ENCODE measurements at regions not wholly inside any gene's neighbourhood (a gene's known extent, or its start where the extent isn't known, plus 50 kb on each side); places are given as distances from the start of the nearest gene placed in this dataset.
"Not testable (repeated sequence)": the region's sequence is repeated elsewhere in the genome, so short reads cannot be mapped to it uniquely, and the experiment has no call there.

GRCh38 chr2:194725169-194725568, 931.9 kb upstream of the SLC39A10 start:
- in situ Hi-C loops (cut with HindIII; ENCODE audit: low pct_unique_long_range_greater_than_20kb, low sequenced_read_pairs), result no loop called here
- DNase-seq (ENCODE audit: low read depth, low spot score), result no peak

GRCh38 chr2:194723446-194723845, 933.6 kb upstream of the SLC39A10 start:
- no peak for DNase-seq (ENCODE audit: low read depth, low spot score)
- in situ Hi-C loops (cut with HindIII; ENCODE audit: low pct_unique_long_range_greater_than_20kb, low sequenced_read_pairs), result no loop called here

- DNase-seq (ENCODE audit: low read depth, low spot score), result no peak
- in situ Hi-C loops (cut with HindIII; ENCODE audit: low pct_unique_long_range_greater_than_20kb, low sequenced_read_pairs), result no loop called here
Observed at GRCh38 chr2:194721227-194721626, 935.8 kb upstream of the SLC39A10 start.

- in situ Hi-C loops (cut with HindIII; ENCODE audit: low pct_unique_long_range_greater_than_20kb, low sequenced_read_pairs), result no loop called here
- no peak for DNase-seq (ENCODE audit: low read depth, low spot score)
Observed at GRCh38 chr2:194720462-194720861, 936.6 kb upstream of the SLC39A10 start.

GRCh38 chr2:194718881-194719280, 938.1 kb upstream of the SLC39A10 start:
- in situ Hi-C loops (cut with HindIII; ENCODE audit: low pct_unique_long_range_greater_than_20kb, low sequenced_read_pairs), result no loop called here
- DNase-seq (ENCODE audit: low read depth, low spot score), result no peak

GRCh38 chr2:194714541-194714940, 942.5 kb upstream of the SLC39A10 start:
- in situ Hi-C loops (cut with HindIII; ENCODE audit: low pct_unique_long_range_greater_than_20kb, low sequenced_read_pairs), result no loop called here
- no peak for DNase-seq (ENCODE audit: low read depth, low spot score)

GRCh38 chr2:194709840-194710239, 947.2 kb upstream of the SLC39A10 start:
- DNase-seq (ENCODE audit: low read depth, low spot score), result no peak
- in situ Hi-C loops (cut with HindIII; ENCODE audit: low pct_unique_long_range_greater_than_20kb, low sequenced_read_pairs), result no loop called here

GRCh38 chr2:194706179-194706578, 950.8 kb upstream of the SLC39A10 start:
- no peak for DNase-seq (ENCODE audit: low read depth, low spot score)
- in situ Hi-C loops (cut with HindIII; ENCODE audit: low pct_unique_long_range_greater_than_20kb, low sequenced_read_pairs), result no loop called here

- DNase-seq (ENCODE audit: low read depth, low spot score), result no peak
- in situ Hi-C loops (cut with HindIII; ENCODE audit: low pct_unique_long_range_greater_than_20kb, low sequenced_read_pairs), result no loop called here
Observed at GRCh38 chr2:194705398-194705797, 951.6 kb upstream of the SLC39A10 start.

GRCh38 chr2:194700726-194701125, 956.3 kb upstream of the SLC39A10 start:
- DNase-seq (ENCODE audit: low read depth, low spot score), result no peak
- in situ Hi-C loops (cut with HindIII; ENCODE audit: low pct_unique_long_range_greater_than_20kb, low sequenced_read_pairs), result no loop called here

- DNase-seq (ENCODE audit: low read depth, low spot score), result no peak
- in situ Hi-C loops (cut with HindIII; ENCODE audit: low pct_unique_long_range_greater_than_20kb, low sequenced_read_pairs), result no loop called here
Observed at GRCh38 chr2:194700116-194700515, 956.9 kb upstream of the SLC39A10 start.

GRCh38 chr2:194698012-194698411, 959.0 kb upstream of the SLC39A10 start:
- DNase-seq (ENCODE audit: low read depth, low spot score), result no peak
- in situ Hi-C loops (cut with HindIII; ENCODE audit: low pct_unique_long_range_greater_than_20kb, low sequenced_read_pairs), result no loop called here

- in situ Hi-C loops (cut with HindIII; ENCODE audit: low pct_unique_long_range_greater_than_20kb, low sequenced_read_pairs), result no loop called here
Observed at GRCh38 chr2:194697439-194697838, 959.6 kb upstream of the SLC39A10 start.

GRCh38 chr2:194696690-194697089, 960.3 kb upstream of the SLC39A10 start:
- in situ Hi-C loops (cut with HindIII; ENCODE audit: low pct_unique_long_range_greater_than_20kb, low sequenced_read_pairs), result no loop called here
- no peak for DNase-seq (ENCODE audit: low read depth, low spot score)

More at GRCh38 chr2:194697439-194697838, 959.6 kb upstream of the SLC39A10 start:
- no peak for DNase-seq (ENCODE audit: low read depth, low spot score)

GRCh38 chr2:194686569-194686968, 970.5 kb upstream of the SLC39A10 start:
- DNase-seq (ENCODE audit: low read depth, low spot score), result no peak
- in situ Hi-C loops (cut with HindIII; ENCODE audit: low pct_unique_long_range_greater_than_20kb, low sequenced_read_pairs), result no loop called here

- DNase-seq (ENCODE audit: low read depth, low spot score), result no peak
- in situ Hi-C loops (cut with HindIII; ENCODE audit: low pct_unique_long_range_greater_than_20kb, low sequenced_read_pairs), result no loop called here
Observed at GRCh38 chr2:194674043-194674442, 983.0 kb upstream of the SLC39A10 start.

GRCh38 chr2:194672994-194673393, 984.0 kb upstream of the SLC39A10 start:
- in situ Hi-C loops (cut with HindIII; ENCODE audit: low pct_unique_long_range_greater_than_20kb, low sequenced_read_pairs), result no loop called here
- DNase-seq (ENCODE audit: low read depth, low spot score), result no peak

GRCh38 chr2:194661431-194661830, 995.6 kb upstream of the SLC39A10 start:
- no peak for DNase-seq (ENCODE audit: low read depth, low spot score)
- in situ Hi-C loops (cut with HindIII; ENCODE audit: low pct_unique_long_range_greater_than_20kb, low sequenced_read_pairs), result no loop called here

GRCh38 chr2:194639057-194639456, 1018.0 kb upstream of the SLC39A10 start:
- in situ Hi-C loops (cut with HindIII; ENCODE audit: low pct_unique_long_range_greater_than_20kb, low sequenced_read_pairs); DNase-seq (ENCODE audit: low read depth, low spot score): not testable (repeated sequence)

- in situ Hi-C loops (cut with HindIII; ENCODE audit: low pct_unique_long_range_greater_than_20kb, low sequenced_read_pairs), result no loop called here
- no peak for DNase-seq (ENCODE audit: low read depth, low spot score)
Observed at GRCh38 chr2:194621945-194622344, 1035.1 kb upstream of the SLC39A10 start.
